Loucy (cell line): ENCODE measurements at regions not wholly inside any gene's neighbourhood (a gene's known extent, or its start where the extent isn't known, plus 50 kb on each side); places are given as distances from the start of the nearest gene placed in this dataset.

ENCODE experiments used
- CTCF ChIP-seq: fragments of 200-600 bp; sonication (generic); conservative IDR thresholded peaks from 2 replicates; pipeline ENCODE4 v1.5.1; 2014; ENCODE audit warnings: mild to moderate bottlenecking, antibody characterized with exemption, low read length
- EZH2phosphoT487 ChIP-seq: fragments of 200-600 bp; IDR thresholded peaks from 2 replicates; pipeline ENCODE4 v1.6.1; 2018; ENCODE audit warnings: antibody characterized with exemption, mild to moderate bottlenecking, moderate library complexity, borderline replicate concordance

GRCh38 chr1:229769006-229769405 is 143.0 kb downstream of the URB2 start:
- no peak for TF ChIP-seq CTCF
- TF ChIP-seq EZH2phosphoT487: no peak
